Liver (tissue), 7 donors: ENCODE measurements at regions not wholly inside any gene's neighbourhood (a gene's known extent, or its start where the extent isn't known, plus 50 kb on each side); places are given as distances from the start of the nearest gene placed in this dataset.

Source experiments
- DNase-seq: peaks from one replicate; pipeline ENCODE4 v3.0.0-alpha.2; 2017; ENCODE audit warnings: low spot score
- H3K27ac ChIP-seq, 2 donors: one replicate each; pipeline ENCODE4 v1.7.0; 2013; ENCODE audit warnings: inconsistent platforms in 2 of 2, low read length in 2 of 2, control low read depth in 1 of 2, low read depth in 1 of 2, mild to moderate bottlenecking in 1 of 2
- H3K27me3 ChIP-seq, 4 donors: one replicate each; pipeline versions ENCODE4 v1.6.1 to v1.7.0; 2013; ENCODE audit warnings: low read length in 3 of 4, inconsistent platforms in 1 of 4, mild to moderate bottlenecking in 1 of 4, moderate library complexity in 1 of 4; ENCODE audit not compliant: control insufficient read depth in 4 of 4, insufficient read depth in 4 of 4
- H3K36me3 ChIP-seq, 4 donors: one replicate each; pipeline versions ENCODE4 v1.6.1 to v1.7.0; 2013; ENCODE audit warnings: low read length in 3 of 4, mild to moderate bottlenecking in 3 of 4, low read depth in 1 of 4, moderate library complexity in 1 of 4; ENCODE audit not compliant: control insufficient read depth in 4 of 4, insufficient read depth in 3 of 4
- H3K4me1 ChIP-seq, 4 donors: one replicate each; pipeline versions ENCODE4 v1.6.1 to v1.7.0; 2013; ENCODE audit warnings: low read length in 3 of 4, mild to moderate bottlenecking in 3 of 4, moderate library complexity in 1 of 4; ENCODE audit not compliant: control insufficient read depth in 4 of 4, insufficient read depth in 4 of 4
- H3K4me3 ChIP-seq, 3 donors: one replicate each; pipeline versions ENCODE4 v1.6.1 to v1.7.0; 2013; ENCODE audit warnings: low read length in 3 of 3, control low read depth in 1 of 3, low read depth in 1 of 3, mild to moderate bottlenecking in 1 of 3
- H3K9ac ChIP-seq, 2 donors: one replicate each; pipeline ENCODE4 v1.7.0; 2013; ENCODE audit warnings: low read length in 2 of 2, mild to moderate bottlenecking in 2 of 2, moderate library complexity in 2 of 2, control low read depth in 1 of 2, low read depth in 1 of 2
- H3K9me3 ChIP-seq, 4 donors: one replicate each; pipeline versions ENCODE4 v1.6.1 to v1.7.0; 2013; ENCODE audit warnings: low read length in 3 of 4; ENCODE audit not compliant: control insufficient read depth in 4 of 4
- FOXA2 ChIP-seq: IDR thresholded peaks from 2 replicates; pipeline ENCODE4 v1.6.1; 2016; ENCODE audit warnings: antibody characterized with exemption
- GABPA ChIP-seq, 2 donors: IDR thresholded peaks in 1 of 2; conservative IDR thresholded peaks in 1 of 2; 2 replicates each; pipeline ENCODE4 v1.6.1; 2016; ENCODE audit warnings: antibody characterized with exemption in 2 of 2, mild to moderate bottlenecking in 1 of 2, moderate library complexity in 1 of 2
- HNF4A ChIP-seq, 2 donors: conservative IDR thresholded peaks; 2 replicates each; pipeline ENCODE4 v1.6.1; 2016; ENCODE audit warnings: antibody characterized with exemption in 2 of 2, mild to moderate bottlenecking in 2 of 2
- HNF4G ChIP-seq: IDR thresholded peaks from 2 replicates; pipeline ENCODE4 v1.6.1; 2016; ENCODE audit warnings: antibody characterized with exemption
- NR2F2 ChIP-seq: IDR thresholded peaks from 2 replicates; pipeline ENCODE4 v1.6.1; 2016; ENCODE audit warnings: antibody characterized with exemption
- RXRA ChIP-seq, 2 donors: IDR thresholded peaks; 2 replicates each; pipeline ENCODE4 v1.6.1; 2017 to 2018; ENCODE audit warnings: antibody characterized with exemption in 2 of 2, mild to moderate bottlenecking in 1 of 2
- SP1 ChIP-seq: IDR thresholded peaks from 2 replicates; pipeline ENCODE4 v1.6.1; 2018; ENCODE audit warnings: antibody characterized with exemption, mild to moderate bottlenecking
- TAF1 ChIP-seq: conservative IDR thresholded peaks from 2 replicates; pipeline ENCODE4 v1.6.1; 2016; ENCODE audit warnings: antibody characterized with exemption, mild to moderate bottlenecking
- YY1 ChIP-seq: IDR thresholded peaks from 2 replicates; pipeline ENCODE4 v1.6.1; 2016; ENCODE audit warnings: antibody characterized with exemption, mild to moderate bottlenecking
- WGBS: extraction: QIAGEN DNeasy Blood & Tissue Kit; methylation state at CpG from one replicate; pipeline ENCODE4 v1.1.7; 2013; 5-methylcytosine and 5-hydroxymethylcytosine counted together
- TF ChIP-seq, protein P1 (sequence below): IDR thresholded peaks from 2 replicates; pipeline ENCODE4 v1.6.1; 2016; ENCODE audit warnings: antibody characterized with exemption
- TF ChIP-seq, protein P2 (sequence below): IDR thresholded peaks from 2 replicates; pipeline ENCODE4 v1.6.1; 2016; ENCODE audit warnings: antibody characterized with exemption
- TF ChIP-seq, protein P3 (sequence below): IDR thresholded peaks from 2 replicates; pipeline ENCODE4 v1.6.1; 2016; ENCODE audit warnings: antibody characterized with exemption
- TF ChIP-seq, protein P4 (sequence below): IDR thresholded peaks from 2 replicates; pipeline ENCODE4 v1.6.1; 2016; ENCODE audit warnings: antibody characterized with exemption, mild to moderate bottlenecking
- donor health status: healthy.
- donor health status: healthy.
- donor health status: healthy.
- donor health status: healthy.

DNA sequence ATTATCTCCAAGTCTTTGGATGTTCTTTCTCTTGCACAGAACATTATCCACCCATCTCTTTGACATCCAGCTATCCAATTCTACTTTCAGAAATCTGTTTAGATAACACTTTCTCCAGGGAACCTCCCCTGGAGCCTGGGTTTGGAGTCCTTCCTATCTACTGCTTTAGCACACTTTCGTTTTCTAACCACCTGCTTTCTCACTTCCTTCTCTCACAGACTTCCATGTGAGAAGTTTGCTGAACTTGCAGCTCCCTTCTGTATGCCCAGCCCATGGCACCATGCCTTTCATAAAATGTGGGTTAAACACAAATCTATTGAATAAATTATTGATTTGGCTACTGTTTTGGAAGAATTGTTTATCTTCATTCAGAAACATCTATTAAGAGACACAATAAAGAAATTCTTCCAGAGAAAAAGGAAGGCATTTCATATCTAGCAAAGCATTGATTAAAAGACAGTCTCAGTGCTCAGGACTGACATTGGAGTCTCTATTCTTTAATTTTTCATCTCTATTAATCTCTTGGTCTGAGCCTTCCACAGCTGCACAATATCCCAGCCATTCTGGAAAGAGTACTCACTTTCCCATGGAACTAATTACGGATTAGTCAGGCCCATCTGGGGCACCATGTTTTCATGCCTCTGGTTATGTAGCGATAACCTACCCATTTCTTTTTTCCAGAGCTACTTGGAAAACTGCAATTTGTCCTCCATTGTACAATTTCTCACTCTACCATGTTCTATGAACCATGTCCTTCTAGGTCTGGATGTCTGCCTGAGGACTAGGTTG, 1077.3 kb downstream of the SORCS3 start:
- Histone ChIP-seq H3K27ac (no peak overlapping the region), H3K9me3 (no peaks in the 10 kb centered on the region), H3K9ac (no peak overlapping the region), H3K27me3 (no peaks in the 10 kb centered on the region), H3K4me3 (no peak overlapping the region), H3K36me3 (no peaks in the 10 kb centered on the region), H3K4me1 (no peaks in the 10 kb centered on the region)
- DNase-seq, result no peak
- TF ChIP-seq, protein P1, sequence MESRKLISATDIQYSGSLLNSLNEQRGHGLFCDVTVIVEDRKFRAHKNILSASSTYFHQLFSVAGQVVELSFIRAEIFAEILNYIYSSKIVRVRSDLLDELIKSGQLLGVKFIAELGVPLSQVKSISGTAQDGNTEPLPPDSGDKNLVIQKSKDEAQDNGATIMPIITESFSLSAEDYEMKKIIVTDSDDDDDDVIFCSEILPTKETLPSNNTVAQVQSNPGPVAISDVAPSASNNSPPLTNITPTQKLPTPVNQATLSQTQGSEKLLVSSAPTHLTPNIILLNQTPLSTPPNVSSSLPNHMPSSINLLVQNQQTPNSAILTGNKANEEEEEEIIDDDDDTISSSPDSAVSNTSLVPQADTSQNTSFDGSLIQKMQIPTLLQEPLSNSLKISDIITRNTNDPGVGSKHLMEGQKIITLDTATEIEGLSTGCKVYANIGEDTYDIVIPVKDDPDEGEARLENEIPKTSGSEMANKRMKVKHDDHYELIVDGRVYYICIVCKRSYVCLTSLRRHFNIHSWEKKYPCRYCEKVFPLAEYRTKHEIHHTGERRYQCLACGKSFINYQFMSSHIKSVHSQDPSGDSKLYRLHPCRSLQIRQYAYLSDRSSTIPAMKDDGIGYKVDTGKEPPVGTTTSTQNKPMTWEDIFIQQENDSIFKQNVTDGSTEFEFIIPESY, result no peak
- TF ChIP-seq RXRA (IDR thresholded peaks at IDR 0.05), result no peak
- WGBS, result 68% methylated on average over 3 of the region's 3 CpGs

GRCh38 chr10:105714728-105715127, 1073.6 kb downstream of the SORCS3 start:
- WGBS, result 62% methylated on average over 3 of the region's 3 CpGs
- no peak for DNase-seq
- Histone ChIP-seq H3K36me3 (no peaks in the 10 kb centered on the region), H3K4me3 (no peak overlapping the region), H3K9me3 (peaks cover 0 to 5% (median 0%) of the 10 kb centered on the region in 4 donors), H3K9ac (no peak overlapping the region), H3K4me1 (no peaks in the 10 kb centered on the region), H3K27me3 (no peaks in the 10 kb centered on the region), H3K27ac (no peak overlapping the region)
- TF ChIP-seq GABPA (IDR thresholded peaks at IDR 0.05 in 1 of 2, conservative IDR thresholded peaks at IDR 0.05 in 1 of 2) (no peak), FOXA2 (no peak), TAF1 (no peak), SP1 (no peak), YY1 (no peak), NR2F2 (no peak), HNF4A (conservative IDR thresholded peaks at IDR 0.05) (no peak), HNF4G (no peak)
- TF ChIP-seq, protein P1, result no peak
- TF ChIP-seq, protein P2, sequence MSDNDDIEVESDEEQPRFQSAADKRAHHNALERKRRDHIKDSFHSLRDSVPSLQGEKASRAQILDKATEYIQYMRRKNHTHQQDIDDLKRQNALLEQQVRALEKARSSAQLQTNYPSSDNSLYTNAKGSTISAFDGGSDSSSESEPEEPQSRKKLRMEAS, result no peak
- TF ChIP-seq, protein P3, sequence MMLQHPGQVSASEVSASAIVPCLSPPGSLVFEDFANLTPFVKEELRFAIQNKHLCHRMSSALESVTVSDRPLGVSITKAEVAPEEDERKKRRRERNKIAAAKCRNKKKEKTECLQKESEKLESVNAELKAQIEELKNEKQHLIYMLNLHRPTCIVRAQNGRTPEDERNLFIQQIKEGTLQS, result no peak
- TF ChIP-seq, protein P4, sequence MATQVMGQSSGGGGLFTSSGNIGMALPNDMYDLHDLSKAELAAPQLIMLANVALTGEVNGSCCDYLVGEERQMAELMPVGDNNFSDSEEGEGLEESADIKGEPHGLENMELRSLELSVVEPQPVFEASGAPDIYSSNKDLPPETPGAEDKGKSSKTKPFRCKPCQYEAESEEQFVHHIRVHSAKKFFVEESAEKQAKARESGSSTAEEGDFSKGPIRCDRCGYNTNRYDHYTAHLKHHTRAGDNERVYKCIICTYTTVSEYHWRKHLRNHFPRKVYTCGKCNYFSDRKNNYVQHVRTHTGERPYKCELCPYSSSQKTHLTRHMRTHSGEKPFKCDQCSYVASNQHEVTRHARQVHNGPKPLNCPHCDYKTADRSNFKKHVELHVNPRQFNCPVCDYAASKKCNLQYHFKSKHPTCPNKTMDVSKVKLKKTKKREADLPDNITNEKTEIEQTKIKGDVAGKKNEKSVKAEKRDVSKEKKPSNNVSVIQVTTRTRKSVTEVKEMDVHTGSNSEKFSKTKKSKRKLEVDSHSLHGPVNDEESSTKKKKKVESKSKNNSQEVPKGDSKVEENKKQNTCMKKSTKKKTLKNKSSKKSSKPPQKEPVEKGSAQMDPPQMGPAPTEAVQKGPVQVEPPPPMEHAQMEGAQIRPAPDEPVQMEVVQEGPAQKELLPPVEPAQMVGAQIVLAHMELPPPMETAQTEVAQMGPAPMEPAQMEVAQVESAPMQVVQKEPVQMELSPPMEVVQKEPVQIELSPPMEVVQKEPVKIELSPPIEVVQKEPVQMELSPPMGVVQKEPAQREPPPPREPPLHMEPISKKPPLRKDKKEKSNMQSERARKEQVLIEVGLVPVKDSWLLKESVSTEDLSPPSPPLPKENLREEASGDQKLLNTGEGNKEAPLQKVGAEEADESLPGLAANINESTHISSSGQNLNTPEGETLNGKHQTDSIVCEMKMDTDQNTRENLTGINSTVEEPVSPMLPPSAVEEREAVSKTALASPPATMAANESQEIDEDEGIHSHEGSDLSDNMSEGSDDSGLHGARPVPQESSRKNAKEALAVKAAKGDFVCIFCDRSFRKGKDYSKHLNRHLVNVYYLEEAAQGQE, result no peak
